ENCODE measurements at regions not wholly inside any gene's neighbourhood (a gene's known extent, or its start where the extent isn't known, plus 50 kb on each side); places are given as distances from the start of the nearest gene placed in this dataset.
A peak's percentile ranks its signal among the peaks of the same experiment; 100 is the strongest.

DNA sequence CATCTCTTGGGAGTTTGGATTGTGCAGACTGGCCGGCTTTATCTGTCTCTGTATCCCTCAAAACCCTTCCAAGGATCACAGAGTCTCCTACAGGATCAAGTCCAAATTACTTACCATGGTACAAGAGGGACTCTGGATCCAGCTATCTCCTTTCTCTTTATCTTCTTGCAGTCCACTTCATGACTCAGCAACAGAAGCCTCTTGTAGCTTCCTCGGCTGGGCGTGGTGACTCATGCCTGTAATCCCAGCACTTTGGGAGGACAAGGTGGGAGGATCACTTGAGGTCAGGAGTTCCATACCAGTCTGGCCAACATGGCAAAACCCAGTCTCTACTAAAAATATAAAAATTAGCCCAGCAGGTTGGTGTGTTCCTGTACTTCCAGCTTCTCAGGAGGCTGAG is 189.7 kb downstream of the BCAT1 start:
- Mint-ChIP-seq H3K27me3 (peaks cover 2% of the 10 kb centered on the region), H3K9me3 (no peaks in the 10 kb centered on the region), H3K27ac (no peak overlapping the region), H3K4me3 (no peak overlapping the region), H3K36me3 (ENCODE audit: low read depth) (no peaks in the 10 kb centered on the region), H3K4me1 (peaks cover 8% of the 10 kb centered on the region)
- no peak for DNase-seq
- ChIA-PET CTCF (no interaction called here), POLR2A (no interaction called here)

DNA sequence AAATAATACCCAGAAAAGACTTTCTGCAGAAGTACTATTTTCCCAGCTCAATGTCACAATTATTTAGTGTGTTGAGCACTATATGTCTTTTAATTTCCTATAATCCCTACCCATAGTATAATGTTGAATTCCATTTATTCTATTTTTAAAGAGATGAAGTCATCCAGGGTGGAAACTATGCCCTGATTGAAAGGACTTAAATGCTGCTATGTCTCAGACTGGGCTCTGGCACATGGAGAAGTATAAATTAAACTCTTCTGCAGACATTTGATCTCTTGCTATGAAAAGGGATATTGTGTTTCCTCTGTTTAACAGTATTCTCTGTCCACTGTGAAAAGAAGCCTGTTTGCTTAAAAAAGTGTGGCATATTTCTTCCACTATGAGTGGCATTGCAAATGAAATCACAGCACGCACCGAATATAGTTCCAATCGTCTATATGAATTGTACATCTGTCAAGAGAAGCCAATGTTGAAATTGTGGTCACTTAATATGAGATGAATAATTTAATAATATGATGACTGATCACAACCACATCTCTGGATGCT is 192.3 kb downstream of the BCAT1 start:
- Mint-ChIP-seq H3K4me1 (peaks cover 15% of the 10 kb centered on the region), H3K9me3 (no peaks in the 10 kb centered on the region), H3K27me3 (peaks cover 2% of the 10 kb centered on the region), H3K4me3 (no peak overlapping the region), H3K36me3 (ENCODE audit: low read depth) (no peaks in the 10 kb centered on the region), H3K27ac (no peak overlapping the region)
- CTCF ChIA-PET, result no interaction called here
- POLR2A ChIA-PET, result no interaction called here
- DNase-seq, result no peak

DNA sequence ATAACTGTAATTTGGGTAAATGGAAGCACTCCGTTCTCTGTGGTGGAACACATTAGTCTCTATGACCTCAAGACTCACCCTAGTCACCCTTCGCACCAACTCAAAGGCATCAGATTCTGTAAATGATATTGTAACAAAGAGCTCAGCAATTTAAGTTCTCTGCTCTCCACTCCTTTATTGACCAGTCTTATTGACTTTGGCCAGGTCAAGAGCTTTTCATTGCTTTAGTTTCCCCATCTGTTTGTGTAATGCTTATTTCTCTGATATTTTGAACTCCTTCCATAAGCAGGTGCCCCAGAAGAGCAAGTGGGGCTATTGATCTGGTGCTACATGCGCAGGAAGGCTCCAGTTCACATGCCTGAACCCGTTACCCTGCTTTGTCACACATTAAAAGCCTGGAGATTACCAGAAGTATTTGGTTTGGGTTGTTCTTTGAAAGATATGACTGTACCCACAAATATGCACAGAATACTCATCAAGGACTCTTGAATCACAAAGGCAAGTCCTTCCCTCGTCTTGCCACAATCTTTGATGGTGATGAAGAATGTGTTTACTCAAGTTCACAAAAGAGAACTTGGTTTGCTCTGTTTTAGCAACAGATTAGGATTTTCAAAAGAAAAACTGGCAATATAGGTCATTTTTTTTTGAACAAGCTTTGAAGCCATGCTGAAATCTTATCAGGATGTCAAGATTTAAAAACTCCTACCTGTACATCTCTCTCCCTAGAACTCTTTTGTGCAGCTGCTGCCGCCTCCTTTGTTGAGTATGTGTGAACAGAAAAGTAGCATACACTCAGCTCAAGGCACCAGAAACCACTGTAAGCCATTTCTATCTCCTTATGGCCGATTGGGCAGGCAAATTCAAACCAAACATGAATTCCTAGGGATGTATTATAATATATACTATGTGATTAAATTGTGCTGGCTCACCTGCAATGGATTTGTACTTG is 193.9 kb downstream of the BCAT1 start:
- H3K9me3 Mint-ChIP-seq, result no peaks in the 10 kb centered on the region
- CTCF ChIA-PET, result no interaction called here
- POLR2A ChIA-PET, result no interaction called here
- no peaks in the 10 kb centered on the region for H3K36me3 Mint-ChIP-seq (ENCODE audit: low read depth)
- H3K4me1 Mint-ChIP-seq, result peaks cover 18% of the 10 kb centered on the region
- peaks cover 2% of the 10 kb centered on the region for H3K27me3 Mint-ChIP-seq
- DNase-seq, result no peak
- H3K27ac Mint-ChIP-seq, result peak overlapping the region; percentile 47
- no peak overlapping the region for H3K4me3 Mint-ChIP-seq

DNA sequence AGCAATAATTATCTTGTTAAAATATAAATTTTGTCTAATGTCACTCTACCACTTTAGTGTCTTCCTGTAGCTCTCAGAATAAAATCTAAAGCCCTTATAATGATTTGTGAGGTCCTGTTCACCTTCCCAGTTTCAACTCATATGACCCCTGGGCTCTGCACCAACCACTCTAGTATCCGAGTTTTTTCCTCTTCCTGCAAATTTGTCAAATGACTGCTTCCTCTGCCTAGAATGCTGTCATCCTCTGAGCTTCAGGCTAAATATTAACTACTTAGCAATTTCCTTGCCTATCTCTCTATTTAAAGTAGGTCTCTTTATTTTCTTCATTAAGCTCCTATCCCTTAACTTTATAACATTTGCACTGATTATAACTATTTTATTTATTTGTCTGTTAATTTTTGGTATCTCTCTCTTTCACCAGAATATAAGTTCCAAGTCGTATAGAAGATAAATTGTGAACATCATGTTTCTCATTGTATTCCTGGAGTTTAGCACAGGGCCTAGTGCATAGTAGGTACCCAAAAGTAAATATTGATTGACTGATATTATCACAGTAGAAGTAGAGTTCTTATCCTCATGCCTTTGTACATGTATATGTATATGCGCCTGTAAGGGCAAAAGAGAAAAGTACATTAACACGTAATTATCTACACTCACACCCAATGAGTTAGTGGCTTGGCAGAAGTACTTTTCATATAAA is 196.0 kb downstream of the BCAT1 start:
- Mint-ChIP-seq H3K27me3 (peaks cover 2% of the 10 kb centered on the region), H3K9me3 (no peaks in the 10 kb centered on the region), H3K4me3 (no peak overlapping the region), H3K27ac (no peak overlapping the region), H3K4me1 (peaks cover 18% of the 10 kb centered on the region), H3K36me3 (ENCODE audit: low read depth) (no peaks in the 10 kb centered on the region)
- POLR2A ChIA-PET, result no interaction called here
- no peak for DNase-seq
- CTCF ChIA-PET, result no interaction called here

DNA sequence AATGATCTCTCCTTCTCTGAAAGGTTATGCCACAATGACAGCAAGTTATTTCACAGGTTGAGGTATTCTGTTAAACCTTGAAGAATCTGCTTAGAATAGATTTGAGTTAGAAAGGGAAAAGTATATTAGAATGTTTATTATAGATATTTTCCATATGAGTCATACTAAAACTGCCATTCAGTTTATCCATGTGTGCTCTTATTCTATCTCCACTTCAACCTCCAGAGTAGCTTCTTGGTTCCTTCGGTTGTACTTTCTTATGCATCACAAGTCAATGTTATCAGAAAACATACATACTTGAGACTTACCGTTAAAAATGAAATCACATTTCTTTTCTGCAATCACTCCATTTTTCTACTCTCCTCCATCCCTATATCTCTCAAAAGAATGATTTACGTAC is 197.7 kb downstream of the BCAT1 start:
- H3K4me1 Mint-ChIP-seq, result peaks cover 18% of the 10 kb centered on the region
- DNase-seq, result no peak
- H3K9me3 Mint-ChIP-seq, result no peaks in the 10 kb centered on the region
- POLR2A ChIA-PET, result no interaction called here
- peaks cover 2% of the 10 kb centered on the region for H3K27me3 Mint-ChIP-seq
- no peak overlapping the region for H3K4me3 Mint-ChIP-seq
- H3K27ac Mint-ChIP-seq, result no peak overlapping the region
- CTCF ChIA-PET, result no interaction called here
- H3K36me3 Mint-ChIP-seq (ENCODE audit: low read depth), result no peaks in the 10 kb centered on the region

DNA sequence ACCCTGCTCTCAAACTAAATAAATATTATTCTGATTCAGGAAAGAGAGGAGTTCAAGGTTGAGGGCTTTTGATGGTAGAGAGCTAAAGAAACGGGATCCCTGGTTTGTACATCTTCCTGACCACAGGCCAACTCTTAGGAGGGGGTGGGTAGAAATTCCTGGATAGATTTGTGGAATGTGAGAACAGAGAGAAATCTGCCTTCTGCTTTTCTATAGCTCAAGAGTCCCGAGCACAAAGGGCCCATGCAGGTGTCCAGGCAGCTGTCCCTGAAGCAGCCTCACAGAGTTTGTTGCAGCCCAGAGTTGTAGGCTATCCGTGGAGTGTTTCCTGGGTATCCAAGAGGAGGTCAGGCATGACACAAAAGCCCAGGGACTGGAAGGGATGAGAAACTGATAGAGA is 198.6 kb downstream of the BCAT1 start:
- POLR2A ChIA-PET, result no interaction called here
- Mint-ChIP-seq H3K36me3 (ENCODE audit: low read depth) (no peaks in the 10 kb centered on the region), H3K27me3 (no peaks in the 10 kb centered on the region), H3K4me3 (no peak overlapping the region), H3K27ac (no peak overlapping the region), H3K9me3 (no peaks in the 10 kb centered on the region), H3K4me1 (peaks cover 17% of the 10 kb centered on the region)
- CTCF ChIA-PET, result no interaction called here
- no peak for DNase-seq

DNA sequence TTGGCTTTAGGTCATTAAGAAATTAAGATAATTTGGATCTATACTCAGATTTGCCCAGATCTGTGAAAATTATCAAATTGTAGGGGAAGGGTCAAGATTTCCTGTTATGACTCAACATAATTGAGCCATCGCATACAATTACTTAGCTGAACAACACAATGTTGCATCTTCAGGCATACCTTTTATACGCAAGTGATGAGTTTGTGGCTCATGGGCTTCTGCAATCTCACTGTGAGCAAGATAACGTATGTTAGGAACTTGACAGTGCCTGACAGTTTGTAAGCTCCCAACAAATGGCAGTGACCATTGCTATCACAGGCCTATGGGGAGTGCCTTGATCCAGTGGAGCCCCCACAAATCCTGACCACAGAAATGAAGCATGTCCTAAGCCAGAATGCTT is 199.7 kb downstream of the BCAT1 start:
- Mint-ChIP-seq H3K4me3 (no peak overlapping the region), H3K4me1 (peaks cover 11% of the 10 kb centered on the region), H3K9me3 (no peaks in the 10 kb centered on the region), H3K27me3 (no peaks in the 10 kb centered on the region), H3K27ac (no peak overlapping the region), H3K36me3 (ENCODE audit: low read depth) (no peaks in the 10 kb centered on the region)
- ChIA-PET CTCF (no interaction called here), POLR2A (no interaction called here)
- DNase-seq, result no peak

DNA sequence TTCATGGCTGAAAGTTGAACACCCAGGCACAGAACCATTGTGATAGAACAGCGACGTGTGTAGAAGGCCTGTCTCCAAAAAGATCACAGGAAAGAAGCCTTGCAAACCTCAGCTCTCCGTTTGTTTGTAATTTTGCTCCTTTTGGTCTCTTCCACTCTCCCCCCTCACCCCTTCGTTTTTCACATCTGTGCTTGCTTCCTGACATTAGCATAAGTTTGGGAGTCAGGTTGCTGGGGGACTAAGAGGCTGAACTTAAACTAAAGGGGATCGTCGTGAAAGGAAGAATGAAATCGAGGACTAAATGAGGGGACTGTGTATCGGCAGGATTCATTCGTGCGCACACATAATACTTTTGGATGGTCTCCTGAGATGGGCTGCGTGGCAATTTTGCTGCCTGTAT is 200.6 kb downstream of the BCAT1 start:
- Mint-ChIP-seq H3K9me3 (no peaks in the 10 kb centered on the region), H3K36me3 (ENCODE audit: low read depth) (no peaks in the 10 kb centered on the region), H3K27me3 (no peaks in the 10 kb centered on the region), H3K27ac (no peak overlapping the region), H3K4me1 (peaks cover 11% of the 10 kb centered on the region), H3K4me3 (no peak overlapping the region)
- ChIA-PET POLR2A (no interaction called here), CTCF (no interaction called here)
- DNase-seq, result no peak

DNA sequence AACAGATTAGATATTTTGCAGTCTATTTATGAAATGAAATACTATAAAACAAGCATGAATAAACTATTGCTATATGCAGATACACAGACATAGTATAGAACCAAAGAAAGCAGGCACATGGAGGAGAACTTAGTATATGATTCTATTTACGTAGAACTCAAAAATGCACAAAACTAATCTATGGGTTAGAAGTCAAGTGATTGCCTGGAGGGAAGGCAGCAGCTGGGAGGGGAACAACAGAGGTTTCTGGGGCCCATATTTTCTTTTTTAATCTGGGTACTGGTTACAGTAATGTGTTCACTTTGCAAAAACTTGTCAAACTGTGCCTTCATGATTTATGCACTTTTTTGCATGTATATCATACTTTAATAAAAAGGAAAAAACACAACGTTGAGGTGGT is 202.0 kb downstream of the BCAT1 start:
- no peak for DNase-seq
- no peaks in the 10 kb centered on the region for H3K27me3 Mint-ChIP-seq
- H3K36me3 Mint-ChIP-seq (ENCODE audit: low read depth), result no peaks in the 10 kb centered on the region
- no peaks in the 10 kb centered on the region for H3K9me3 Mint-ChIP-seq
- H3K27ac Mint-ChIP-seq, result no peak overlapping the region
- H3K4me1 Mint-ChIP-seq, result peaks cover 16% of the 10 kb centered on the region
- POLR2A ChIA-PET, result no interaction called here
- CTCF ChIA-PET, result no interaction called here
- no peak overlapping the region for H3K4me3 Mint-ChIP-seq

DNA sequence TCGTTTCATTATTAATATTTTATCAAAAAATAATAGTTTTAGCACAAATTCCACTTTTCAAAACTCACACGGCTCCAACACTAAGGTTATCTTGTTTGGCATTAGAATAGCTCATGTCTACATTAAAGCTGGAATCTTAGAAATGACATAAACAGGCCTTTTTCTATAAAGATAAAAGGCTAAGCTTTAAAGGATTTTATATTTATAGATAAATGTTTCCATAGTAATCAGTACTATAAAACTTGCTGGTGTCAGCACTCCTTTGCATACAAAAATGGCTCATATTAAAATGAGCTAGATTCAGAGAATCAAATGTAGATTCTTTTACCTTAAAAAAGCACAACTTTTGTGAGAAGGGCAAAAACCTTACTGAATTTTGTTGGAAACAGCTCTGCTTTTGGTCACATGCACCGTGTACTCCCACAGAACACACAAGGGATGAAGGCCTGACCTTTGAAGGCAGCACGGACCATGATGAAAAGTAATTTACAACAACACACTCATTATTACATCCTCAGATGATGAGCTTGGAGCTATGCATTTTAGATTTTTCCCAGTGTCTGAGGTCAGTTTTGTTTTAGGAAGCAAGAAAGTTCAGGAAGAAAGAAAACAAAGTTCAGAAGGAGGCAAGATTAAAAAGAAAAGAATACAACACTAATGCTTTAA is 202.8 kb downstream of the BCAT1 start:
- Mint-ChIP-seq H3K4me3 (no peak overlapping the region), H3K27me3 (no peaks in the 10 kb centered on the region), H3K4me1 (peaks cover 15% of the 10 kb centered on the region), H3K27ac (no peak overlapping the region), H3K9me3 (no peaks in the 10 kb centered on the region), H3K36me3 (ENCODE audit: low read depth) (no peaks in the 10 kb centered on the region)
- CTCF ChIA-PET, result no interaction called here
- POLR2A ChIA-PET, result no interaction called here
- DNase-seq, result no peak

DNA sequence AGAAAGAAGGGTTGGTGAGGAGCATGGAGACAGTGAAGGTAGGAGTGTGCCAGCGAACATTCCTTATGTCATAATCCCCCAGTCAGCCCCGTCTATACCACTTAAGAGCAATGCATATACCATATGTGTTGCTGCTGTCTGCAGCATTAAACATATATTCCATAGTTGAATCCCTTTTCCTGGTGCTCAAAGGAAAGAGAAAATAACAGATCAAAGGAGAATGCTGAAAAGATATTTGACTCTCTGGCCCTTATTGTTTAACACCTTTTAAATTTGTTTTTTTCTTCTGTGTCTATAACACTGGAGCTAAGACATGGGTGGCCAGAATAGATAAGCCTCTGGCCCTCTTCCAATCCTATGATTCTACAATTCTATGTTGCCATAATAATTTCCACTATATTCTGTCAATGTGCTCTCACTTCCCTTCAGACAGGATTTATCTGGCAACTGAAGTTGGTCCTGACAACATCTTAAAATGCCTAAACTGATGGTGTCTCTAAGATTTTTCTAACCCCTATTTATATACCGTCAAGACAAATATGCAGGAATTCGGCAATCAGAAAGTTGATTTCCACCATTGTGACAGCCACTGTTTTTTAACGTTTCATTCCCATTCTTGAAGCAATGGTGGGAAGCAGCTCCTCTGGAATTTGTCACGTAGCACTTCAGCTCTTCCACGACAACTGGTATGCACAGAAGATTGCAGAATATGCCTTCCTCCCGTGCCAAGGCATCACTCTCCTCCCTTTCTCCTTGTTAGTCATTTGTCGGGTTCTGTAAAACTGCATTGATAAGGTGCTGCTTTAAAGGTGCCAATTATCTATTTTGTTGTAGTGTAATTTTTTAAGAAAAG is 204.7 kb downstream of the BCAT1 start:
- Mint-ChIP-seq H3K9me3 (peaks cover 2% of the 10 kb centered on the region), H3K4me1 (peaks cover 27% of the 10 kb centered on the region), H3K4me3 (no peak overlapping the region), H3K36me3 (ENCODE audit: low read depth) (peaks cover 2% of the 10 kb centered on the region), H3K27ac (no peak overlapping the region), H3K27me3 (no peaks in the 10 kb centered on the region)
- ChIA-PET CTCF (no interaction called here), POLR2A (no interaction called here)
- DNase-seq, result no peak

DNA sequence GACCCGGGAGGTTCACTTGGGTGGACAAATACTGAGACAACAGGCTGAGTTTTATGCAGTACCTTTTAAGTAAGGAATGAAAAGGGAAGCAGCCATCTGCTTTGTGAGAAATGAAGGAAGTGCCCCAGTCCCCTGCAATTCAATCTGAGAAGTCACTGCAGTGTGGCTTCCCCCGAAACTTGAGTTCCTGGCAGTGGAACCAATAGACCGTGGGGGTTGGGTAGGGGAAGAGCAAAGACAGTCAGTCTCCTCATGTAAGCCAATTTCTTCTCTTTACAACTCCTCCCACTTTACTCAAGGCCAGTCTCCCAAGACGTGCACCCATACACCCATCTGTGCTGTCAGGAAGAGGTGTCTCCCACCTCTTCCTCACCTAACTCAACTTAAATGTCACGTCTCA is 206.5 kb downstream of the BCAT1 start:
- peak; percentile 33 for DNase-seq
- ChIA-PET CTCF (no interaction called here), POLR2A (no interaction called here)
- no peaks in the 10 kb centered on the region for H3K27me3 Mint-ChIP-seq
- H3K4me3 Mint-ChIP-seq, result no peak overlapping the region
- H3K4me1 Mint-ChIP-seq, result peaks cover 27% of the 10 kb centered on the region
- H3K9me3 Mint-ChIP-seq, result peaks cover 2% of the 10 kb centered on the region
- peaks cover 4% of the 10 kb centered on the region for H3K36me3 Mint-ChIP-seq (ENCODE audit: low read depth)
- peak overlapping the region; percentile 29 for H3K27ac Mint-ChIP-seq

DNA sequence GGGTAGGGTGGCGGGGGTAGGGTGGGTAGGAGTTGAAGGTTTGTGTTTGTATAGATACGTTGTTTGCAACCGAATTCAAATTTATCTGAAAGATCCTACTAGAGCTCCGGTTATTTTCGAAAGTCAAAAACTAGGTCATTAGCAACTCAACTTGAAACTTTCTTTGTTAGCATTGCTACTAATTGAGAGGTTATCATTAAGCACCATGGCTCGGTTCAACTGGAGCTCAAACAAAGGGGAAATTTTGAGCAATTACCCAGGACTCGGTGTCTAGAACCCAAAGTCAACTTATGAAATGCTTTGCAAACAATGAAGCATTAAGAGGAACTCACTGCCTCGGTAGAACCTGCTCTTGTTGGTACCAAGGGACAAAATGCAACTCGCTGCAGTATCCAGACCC is 207.7 kb downstream of the BCAT1 start:
- peak overlapping the region; percentile 61 for H3K27ac Mint-ChIP-seq
- no peak for DNase-seq
- no peaks in the 10 kb centered on the region for H3K27me3 Mint-ChIP-seq
- peaks cover 2% of the 10 kb centered on the region for H3K9me3 Mint-ChIP-seq
- ChIA-PET CTCF (interaction anchor here (0.5 kb wide), 1 partner anchor 593 kb away, joined by 3 read pairs; no protein-coding TSS in a partner anchor), POLR2A (no interaction called here)
- H3K4me1 Mint-ChIP-seq, result peaks cover 27% of the 10 kb centered on the region
- no peak overlapping the region for H3K4me3 Mint-ChIP-seq
- H3K36me3 Mint-ChIP-seq (ENCODE audit: low read depth), result peaks cover 4% of the 10 kb centered on the region

All from activated CD4-positive, alpha-beta memory T cell treated with anti-CD3 and anti-CD28 coated beads, Interleukin-2, amount 10 ng/mL, durations not matched to agents 7 days and 5 days (primary cell).